HG02852 (cell line): ENCODE measurements at regions not wholly inside any gene's neighbourhood (a gene's known extent, or its start where the extent isn't known, plus 50 kb on each side); places are given as distances from the start of the nearest gene placed in this dataset.
"Not testable (repeated sequence)": the region's sequence is repeated elsewhere in the genome, so short reads cannot be mapped to it uniquely, and the experiment has no call there.

Experiments used
- ATAC-seq: cut with Tn5 transposase; IDR thresholded peaks from one replicate; pipeline ENCODE4 v1.9.1; 2021; ENCODE audit warnings: mild to moderate bottlenecking, moderate library complexity; ENCODE audit not compliant: unreplicated experiment

- ATAC-seq: no peak
Observed at GRCh38 chr13:62906896-62907295, 1491.2 kb upstream of the PCDH20 start.

GRCh38 chr13:62906469-62906868, 1490.8 kb upstream of the PCDH20 start:
- no peak for ATAC-seq

- ATAC-seq: no peak
Observed at GRCh38 chr13:62887046-62887445, 1471.4 kb upstream of the PCDH20 start.

GRCh38 chr13:62879071-62879470, 1463.4 kb upstream of the PCDH20 start:
- no peak for ATAC-seq

GRCh38 chr13:62875118-62875640, 1459.5 kb upstream of the PCDH20 start:
- ATAC-seq: no peak

GRCh38 chr13:62850331-62850730, 1434.7 kb upstream of the PCDH20 start:
- no peak for ATAC-seq

GRCh38 chr13:62847520-62847919, 1431.9 kb upstream of the PCDH20 start:
- no peak for ATAC-seq

- no peak for ATAC-seq
Observed at GRCh38 chr13:62846302-62846701, 1430.7 kb upstream of the PCDH20 start.

GRCh38 chr13:62839338-62839737, 1423.7 kb upstream of the PCDH20 start:
- no peak for ATAC-seq

- ATAC-seq: no peak
Observed at GRCh38 chr13:62838929-62839328, 1423.3 kb upstream of the PCDH20 start.

- no peak for ATAC-seq
Observed at GRCh38 chr13:62837895-62838294, 1422.2 kb upstream of the PCDH20 start.

GRCh38 chr13:62829486-62829885, 1413.8 kb upstream of the PCDH20 start:
- ATAC-seq: no peak

- no peak for ATAC-seq
Observed at GRCh38 chr13:62799931-62800436, 1384.3 kb upstream of the PCDH20 start.

- ATAC-seq: no peak
Observed at GRCh38 chr13:62799038-62799535, 1383.4 kb upstream of the PCDH20 start.

- no peak for ATAC-seq
Observed at GRCh38 chr13:62793850-62794249, 1378.2 kb upstream of the PCDH20 start.

GRCh38 chr13:62781866-62782265, 1366.2 kb upstream of the PCDH20 start:
- no peak for ATAC-seq

- no peak for ATAC-seq
Observed at GRCh38 chr13:62779161-62779560, 1363.5 kb upstream of the PCDH20 start.

- no peak for ATAC-seq
Observed at GRCh38 chr13:62767473-62767872, 1351.8 kb upstream of the PCDH20 start.

- ATAC-seq: no peak
Observed at GRCh38 chr13:62760724-62761123, 1345.1 kb upstream of the PCDH20 start.

GRCh38 chr13:62747629-62748028, 1332.0 kb upstream of the PCDH20 start:
- no peak for ATAC-seq

GRCh38 chr13:62747152-62747551, 1331.5 kb upstream of the PCDH20 start:
- no peak for ATAC-seq

- not testable (repeated sequence) for ATAC-seq
Observed at GRCh38 chr13:62729746-62730145, 1314.1 kb upstream of the PCDH20 start.

GRCh38 chr13:62721893-62722292, 1306.2 kb upstream of the PCDH20 start:
- no peak for ATAC-seq
